ENCODE measurements at regions not wholly inside any gene's neighbourhood (a gene's known extent, or its start where the extent isn't known, plus 50 kb on each side); places are given as distances from the start of the nearest gene placed in this dataset.

- no peak for TF ChIP-seq CTCF (IDR thresholded peaks at IDR 0.05)
- TF ChIP-seq POLR2A (IDR thresholded peaks at IDR 0.05), result no peak
- TF ChIP-seq EP300 (IDR thresholded peaks at IDR 0.05), result no peak
Measured at GRCh38 chr14:71551291-71551950, 380.8 kb upstream of the RGS6 start.

All from sigmoid colon (tissue), 4 donors.